DMS153 (cell line): ENCODE measurements at regions not wholly inside any gene's neighbourhood (a gene's known extent, or its start where the extent isn't known, plus 50 kb on each side); places are given as distances from the start of the nearest gene placed in this dataset.

Experiments
- DNase-seq: peaks from one replicate; lab custom pipeline; 2025; lab: John Stamatoyannopoulos, UW

GRCh38 chr5:125372694-125373631 lies 626.5 kb upstream of the ZNF608 start:
- DNase-seq, result peak; percentile 61

GRCh38 chr5:125375143-125375542 lies 628.7 kb upstream of the ZNF608 start:
- DNase-seq, result no peak

- DNase-seq, result no peak
Observed at GRCh38 chr5:125376059-125376641, 629.7 kb upstream of the ZNF608 start.

- no peak for DNase-seq
Observed at GRCh38 chr5:125377141-125377540, 630.7 kb upstream of the ZNF608 start.

GRCh38 chr5:125381290-125381689 lies 634.9 kb upstream of the ZNF608 start:
- no peak for DNase-seq

GRCh38 chr5:125384071-125384470 lies 637.6 kb upstream of the ZNF608 start:
- no peak for DNase-seq

- no peak for DNase-seq
Observed at GRCh38 chr5:125390326-125390725, 643.9 kb upstream of the ZNF608 start.

GRCh38 chr5:125393221-125393815 lies 646.9 kb upstream of the ZNF608 start:
- no peak for DNase-seq

GRCh38 chr5:125394661-125395280 lies 648.3 kb upstream of the ZNF608 start:
- DNase-seq, result no peak

- DNase-seq, result no peak
Observed at GRCh38 chr5:125396462-125396861, 650.0 kb upstream of the ZNF608 start.

- DNase-seq, result no peak
Observed at GRCh38 chr5:125398466-125398865, 652.0 kb upstream of the ZNF608 start.

- DNase-seq, result no peak
Observed at GRCh38 chr5:125399885-125400284, 653.4 kb upstream of the ZNF608 start.

- no peak for DNase-seq
Observed at GRCh38 chr5:125401724-125402622, 655.5 kb upstream of the ZNF608 start.

GRCh38 chr5:125402787-125403186 lies 656.3 kb upstream of the ZNF608 start:
- DNase-seq, result no peak

GRCh38 chr5:125404056-125404455 lies 657.6 kb upstream of the ZNF608 start:
- DNase-seq, result no peak

- DNase-seq, result peak; percentile 59
Observed at GRCh38 chr5:125408448-125409233, 662.2 kb upstream of the ZNF608 start.

- DNase-seq, result peak; percentile 84
Observed at GRCh38 chr5:125409234-125409860, 662.9 kb upstream of the ZNF608 start.

- peak; percentile 72 for DNase-seq
Observed at GRCh38 chr5:125409861-125410536, 663.6 kb upstream of the ZNF608 start.

GRCh38 chr5:125410537-125411070 lies 664.2 kb upstream of the ZNF608 start:
- DNase-seq, result no peak
